ENCODE measurements at regions not wholly inside any gene's neighbourhood (a gene's known extent, or its start where the extent isn't known, plus 50 kb on each side); places are given as distances from the start of the nearest gene placed in this dataset.
"Not testable (repeated sequence)": the region's sequence is repeated elsewhere in the genome, so short reads cannot be mapped to it uniquely, and the experiment has no call there.

GRCh38 chr14:51366866-51367599, 127.0 kb downstream of the TMX1 start:
- TF ChIP-seq POLR2A (IDR thresholded peaks at IDR 0.05; ENCODE audit: low read depth, low read length); CTCF (IDR thresholded peaks at IDR 0.05; ENCODE audit: extremely low read depth in 1 of 2, insufficient read depth in 1 of 2, low read depth in 1 of 2, low read length in 2 of 2); EZH2 (IDR thresholded peaks at IDR 0.05; ENCODE audit: borderline replicate concordance, low read depth, low read length, severe bottlenecking); MYC (IDR thresholded peaks at IDR 0.05; ENCODE audit: low read depth, low read length); POLR2AphosphoS5 (IDR thresholded peaks at IDR 0.05; ENCODE audit: insufficient read depth, low read depth, low read length); JUN (IDR thresholded peaks at IDR 0.05; ENCODE audit: borderline replicate concordance, insufficient read depth, insufficient read length, low read depth); FOS (IDR thresholded peaks at IDR 0.05; ENCODE audit: borderline replicate concordance, insufficient read depth, low read length): not testable (repeated sequence)
- TF ChIP-seq, protein P1, sequence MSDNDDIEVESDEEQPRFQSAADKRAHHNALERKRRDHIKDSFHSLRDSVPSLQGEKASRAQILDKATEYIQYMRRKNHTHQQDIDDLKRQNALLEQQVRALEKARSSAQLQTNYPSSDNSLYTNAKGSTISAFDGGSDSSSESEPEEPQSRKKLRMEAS (IDR thresholded peaks at IDR 0.05; ENCODE audit: insufficient read depth, insufficient read length), result not testable (repeated sequence)

Measured in endothelial cell of umbilical vein (primary cell).